ENCODE measurements at regions not wholly inside any gene's neighbourhood (a gene's known extent, or its start where the extent isn't known, plus 50 kb on each side); places are given as distances from the start of the nearest gene placed in this dataset.

DNA sequence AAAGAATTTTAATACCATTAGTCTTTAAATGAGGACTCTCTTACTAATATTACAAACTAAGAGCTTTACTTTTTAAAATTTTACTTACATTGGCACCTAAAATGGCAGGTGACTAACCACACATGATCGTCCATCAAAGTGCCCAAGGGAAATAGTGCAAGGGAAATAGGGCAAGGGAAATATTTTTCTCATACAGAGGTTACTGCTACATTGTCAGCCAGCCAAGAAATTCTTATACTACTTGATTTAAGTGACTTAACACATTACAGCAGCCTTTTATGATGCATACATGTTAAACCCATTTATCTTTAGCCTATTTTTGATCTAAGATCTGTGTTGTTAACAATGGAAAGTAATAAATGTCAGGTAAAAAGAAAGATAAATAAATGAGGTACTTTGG, 587.2 kb upstream of the PKDCC start:
- no peak for TF ChIP-seq CTCF (conservative IDR thresholded peaks at IDR 0.05; ENCODE audit: low read depth, low read length)
- no peak for DNase-seq (ENCODE audit: low read depth)
- H3K4me3 ChIP-seq (ENCODE audit: low read depth, low read length), result no peak overlapping the region

GRCh38 chr2:41464395-41464794, 583.4 kb upstream of the PKDCC start:
- no peak for DNase-seq (ENCODE audit: low read depth)
- H3K4me3 ChIP-seq (ENCODE audit: low read depth, low read length), result no peak overlapping the region
- no peak for TF ChIP-seq CTCF (conservative IDR thresholded peaks at IDR 0.05; ENCODE audit: low read depth, low read length)

- DNase-seq (ENCODE audit: low read depth), result no peak
- TF ChIP-seq CTCF (conservative IDR thresholded peaks at IDR 0.05; ENCODE audit: low read depth, low read length), result no peak
- no peak overlapping the region for H3K4me3 ChIP-seq (ENCODE audit: low read depth, low read length)
These were observed 571.9 kb upstream of the PKDCC start for GRCh38 chr2:41475959-41476358.

DNA sequence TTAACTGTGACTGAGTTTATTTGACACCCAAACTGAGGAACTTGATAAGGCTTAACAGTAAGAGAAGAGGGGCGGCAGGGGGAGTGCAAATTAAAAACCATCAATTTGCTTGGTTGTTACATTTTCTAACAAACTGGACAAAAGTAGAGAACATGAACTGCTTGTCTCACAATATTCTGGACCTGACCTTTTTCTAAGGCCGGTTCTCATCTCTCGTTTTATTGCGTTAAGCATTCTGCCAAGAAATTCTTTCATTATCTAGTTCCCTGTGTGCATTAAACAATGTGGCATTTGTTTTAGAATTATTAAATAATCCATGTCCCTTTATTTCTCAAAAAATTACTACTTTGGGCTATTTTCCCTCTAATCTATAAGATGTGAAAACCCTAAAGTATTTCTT, 565.2 kb upstream of the PKDCC start:
- no peak for DNase-seq (ENCODE audit: low read depth)
- no peak overlapping the region for H3K4me3 ChIP-seq (ENCODE audit: low read depth, low read length)
- no peak for TF ChIP-seq CTCF (conservative IDR thresholded peaks at IDR 0.05; ENCODE audit: low read depth, low read length)

DNA sequence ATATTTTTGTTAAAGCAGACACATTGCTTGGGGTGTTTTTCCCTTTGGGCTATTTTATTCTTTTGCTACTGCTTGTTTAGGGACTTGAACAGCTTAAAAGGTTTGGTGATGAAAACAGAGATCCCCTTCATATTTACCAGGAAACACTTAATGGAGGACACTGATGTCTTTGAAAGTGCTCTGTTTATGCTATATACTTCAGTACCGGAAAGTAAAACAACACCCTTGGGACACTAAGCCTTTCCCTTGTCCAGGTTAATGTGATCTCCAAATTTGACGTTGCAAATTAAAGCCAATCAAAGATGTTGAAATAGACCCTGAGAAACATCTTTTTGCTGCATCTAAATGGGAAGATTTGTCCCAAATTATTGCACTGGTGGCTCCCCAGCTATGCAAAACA, 564.6 kb upstream of the PKDCC start:
- TF ChIP-seq CTCF (conservative IDR thresholded peaks at IDR 0.05; ENCODE audit: low read depth, low read length), result no peak

GRCh38 chr2:41483982-41484857, 563.6 kb upstream of the PKDCC start:
- H3K4me3 ChIP-seq (ENCODE audit: low read depth, low read length), result no peak overlapping the region
- TF ChIP-seq CTCF (conservative IDR thresholded peaks at IDR 0.05; ENCODE audit: low read depth, low read length), result no peak
- DNase-seq (ENCODE audit: low read depth), result no peak

More for the DNA sequence above, 564.6 kb upstream of the PKDCC start:
- no peak overlapping the region for H3K4me3 ChIP-seq (ENCODE audit: low read depth, low read length)
- DNase-seq (ENCODE audit: low read depth), result no peak

DNA sequence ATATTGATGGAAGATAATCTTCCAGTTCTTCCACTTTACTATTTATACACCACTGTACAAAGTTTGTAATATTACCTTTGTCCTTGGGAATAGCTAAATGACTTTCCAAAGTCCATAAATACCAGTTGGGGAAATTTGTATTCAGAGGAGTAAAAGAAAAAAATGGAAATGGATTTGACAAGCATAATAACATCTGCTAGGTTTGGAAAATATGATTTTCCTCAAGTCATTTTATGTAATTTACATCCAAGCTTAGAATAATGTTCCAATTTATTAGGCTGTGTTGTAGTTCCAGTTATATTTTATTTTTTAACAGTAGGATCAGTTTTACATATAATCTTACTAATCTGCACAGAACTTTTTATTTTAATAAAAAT, 563.0 kb upstream of the PKDCC start:
- DNase-seq (ENCODE audit: low read depth), result no peak
- H3K4me3 ChIP-seq (ENCODE audit: low read depth, low read length), result no peak overlapping the region
- TF ChIP-seq CTCF (conservative IDR thresholded peaks at IDR 0.05; ENCODE audit: low read depth, low read length), result no peak
